Adrenal gland (tissue), 5 donors: ENCODE measurements at regions not wholly inside any gene's neighbourhood (a gene's known extent, or its start where the extent isn't known, plus 50 kb on each side); places are given as distances from the start of the nearest gene placed in this dataset.

Experiments
- CTCF ChIP-seq, 6 experiments: fragments of 450-650 bp in 4 of 6; fragments of 200-600 bp in 2 of 6; sonication (generic) in 1 of 6; IDR thresholded peaks; 1 replicate in 5 of 6; 2 replicates in 1 of 6; pipeline versions ENCODE4 v1.5.1 to v1.8.0; 2016 to 2021; ENCODE audit warnings: antibody characterized with exemption in 6 of 6, mild to moderate bottlenecking in 2 of 6, moderate library complexity in 1 of 6
- POLR2A ChIP-seq, 2 donors: fragments of 450-650 bp; IDR thresholded peaks; one replicate each; pipeline ENCODE4 v1.6.1; 2017; ENCODE audit warnings: antibody characterized with exemption in 2 of 2, mild to moderate bottlenecking in 2 of 2, moderate library complexity in 1 of 2
- donor health status: DM: no; HTN: no; CAD: no.

GRCh38 chr2:216786676-216787075, 73.2 kb downstream of the TNP1 start:
- TF ChIP-seq CTCF (IDR thresholded peaks at IDR 0.05) (no peak), POLR2A (IDR thresholded peaks at IDR 0.05) (no peak)
